ENCODE measurements at regions not wholly inside any gene's neighbourhood (a gene's known extent, or its start where the extent isn't known, plus 50 kb on each side); places are given as distances from the start of the nearest gene placed in this dataset.

DNA sequence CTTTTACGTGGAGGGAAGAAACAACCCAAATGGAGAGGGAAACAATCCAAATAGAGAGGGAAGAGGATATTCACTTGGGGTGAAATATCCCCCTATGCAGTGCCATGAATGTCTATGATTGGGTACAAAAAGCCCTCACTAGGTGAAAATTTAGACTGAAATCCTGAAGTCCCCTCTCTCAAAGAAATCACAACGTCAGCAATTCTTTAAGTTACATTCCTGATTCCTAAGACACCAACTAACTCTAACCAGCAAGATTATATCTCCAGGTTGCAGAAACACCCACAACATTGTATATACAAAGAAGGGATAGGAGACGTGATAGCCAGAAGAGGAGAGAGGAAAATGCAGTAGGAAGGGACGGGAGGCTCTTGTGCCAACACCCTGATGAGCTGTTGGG is 374.3 kb downstream of the DCAF12L2 start:
- Histone ChIP-seq H2AFZ (ENCODE audit: low read depth, low read length) (0 out of 2 replicates have a peak overlapping the region, but pooled peaks have one; percentile 2), H3K36me3 (ENCODE audit: control insufficient read depth, insufficient read depth, low read length) (no peaks in the 10 kb centered on the region), H3K4me2 (ENCODE audit: insufficient read depth, low read length) (no peak overlapping the region; the same call in 1 of the 2 replicates), H3K9me1 (ENCODE audit: control insufficient read depth, insufficient read depth, low read length) (no peaks in the 10 kb centered on the region), H3K9ac (ENCODE audit: insufficient read depth in 1 of 2, low read depth in 2 of 2, low read length in 2 of 2) (no peak overlapping the region), H3K4me3 (no peak overlapping the region), H3K79me2 (ENCODE audit: control insufficient read depth, insufficient read depth, low read length) (no peaks in the 10 kb centered on the region), H3K9me3 (replicated peaks; ENCODE audit: control insufficient read depth, insufficient read depth, low read depth, low read length) (no peaks in the 10 kb centered on the region), H3K27ac (ENCODE audit: extremely low read depth, low read depth, low read length) (no peak overlapping the region), H3K4me1 (replicated peaks in 1 of 2; ENCODE audit: control insufficient read depth in 2 of 2, insufficient read depth in 2 of 2, low read length in 2 of 2) (no peaks in the 10 kb centered on the region), H4K20me1 (replicated peaks; ENCODE audit: control insufficient read depth, insufficient read depth, low read length) (no peaks in the 10 kb centered on the region), H3K27me3 (ENCODE audit: control insufficient read depth in 2 of 2, insufficient read depth in 2 of 2, low read length in 2 of 2) (no peaks in the 10 kb centered on the region)
- DNase-seq (ENCODE audit: extremely low read depth in 1 of 4, low spot score in 3 of 4): no peak
- 3% methylated on average over 3 of the region's 4 CpGs for WGBS (ENCODE audit: insufficient coverage, low coverage, missing lambda C conversion rate)
- POLR2A ChIA-PET: no interaction called here
- in situ Hi-C loops (cut with MboI) (no loop called here), intact Hi-C loops (cut with micrococcal nuclease) (no loop called here)
- no peak for FAIRE-seq
- no TSS peak for BruUV-seq (replicated peaks)
- no peak for ATAC-seq
- CTCF ChIA-PET (ENCODE audit: low intra/inter-chr PET ratio): no interaction called here
- TF ChIP-seq BRD4 (IDR thresholded peaks at IDR 0.05) (no peak), ZNF316 (IDR thresholded peaks at IDR 0.05) (peak; percentile 84), ZNF324 (CRISPR knock-in tag; IDR thresholded peaks at IDR 0.05) (no peak), ILF3 (IDR thresholded peaks at IDR 0.05; ENCODE audit: borderline replicate concordance) (no peak), MAFK (IDR thresholded peaks at IDR 0.05; ENCODE audit: low read length) (peak; percentile 87), THAP7 (CRISPR knock-in tag; IDR thresholded peaks at IDR 0.05) (no peak), GATAD2B (IDR thresholded peaks at IDR 0.05; ENCODE audit: borderline replicate concordance) (no peak), NFRKB (IDR thresholded peaks at IDR 0.05; ENCODE audit: low read depth) (no peak), KHSRP (IDR thresholded peaks at IDR 0.05) (no peak), MAFF (IDR thresholded peaks at IDR 0.05; ENCODE audit: low read length) (peak; percentile 84), TCF7 (IDR thresholded peaks at IDR 0.05; ENCODE audit: borderline replicate concordance) (no peak), DDX20 (tag; IDR thresholded peaks at IDR 0.05; ENCODE audit: low read depth) (no peak), MAFG (tag; conservative IDR thresholded peaks at IDR 0.05) (peak; percentile 85), SP1 (CRISPR knock-in tag; IDR thresholded peaks at IDR 0.05) (no peak), ZNF507 (tag; conservative IDR thresholded peaks at IDR 0.05) (no peak), NFATC3 (IDR thresholded peaks at IDR 0.05) (no peak)
- TF ChIP-seq, protein P1, sequence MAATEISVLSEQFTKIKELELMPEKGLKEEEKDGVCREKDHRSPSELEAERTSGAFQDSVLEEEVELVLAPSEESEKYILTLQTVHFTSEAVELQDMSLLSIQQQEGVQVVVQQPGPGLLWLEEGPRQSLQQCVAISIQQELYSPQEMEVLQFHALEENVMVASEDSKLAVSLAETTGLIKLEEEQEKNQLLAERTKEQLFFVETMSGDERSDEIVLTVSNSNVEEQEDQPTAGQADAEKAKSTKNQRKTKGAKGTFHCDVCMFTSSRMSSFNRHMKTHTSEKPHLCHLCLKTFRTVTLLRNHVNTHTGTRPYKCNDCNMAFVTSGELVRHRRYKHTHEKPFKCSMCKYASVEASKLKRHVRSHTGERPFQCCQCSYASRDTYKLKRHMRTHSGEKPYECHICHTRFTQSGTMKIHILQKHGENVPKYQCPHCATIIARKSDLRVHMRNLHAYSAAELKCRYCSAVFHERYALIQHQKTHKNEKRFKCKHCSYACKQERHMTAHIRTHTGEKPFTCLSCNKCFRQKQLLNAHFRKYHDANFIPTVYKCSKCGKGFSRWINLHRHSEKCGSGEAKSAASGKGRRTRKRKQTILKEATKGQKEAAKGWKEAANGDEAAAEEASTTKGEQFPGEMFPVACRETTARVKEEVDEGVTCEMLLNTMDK (IDR thresholded peaks at IDR 0.05; ENCODE audit: borderline replicate concordance, insufficient read depth, low read depth, low read length, poor library complexity, severe bottlenecking): no peak
